ENCODE measurements at regions not wholly inside any gene's neighbourhood (a gene's known extent, or its start where the extent isn't known, plus 50 kb on each side); places are given as distances from the start of the nearest gene placed in this dataset.

DNA sequence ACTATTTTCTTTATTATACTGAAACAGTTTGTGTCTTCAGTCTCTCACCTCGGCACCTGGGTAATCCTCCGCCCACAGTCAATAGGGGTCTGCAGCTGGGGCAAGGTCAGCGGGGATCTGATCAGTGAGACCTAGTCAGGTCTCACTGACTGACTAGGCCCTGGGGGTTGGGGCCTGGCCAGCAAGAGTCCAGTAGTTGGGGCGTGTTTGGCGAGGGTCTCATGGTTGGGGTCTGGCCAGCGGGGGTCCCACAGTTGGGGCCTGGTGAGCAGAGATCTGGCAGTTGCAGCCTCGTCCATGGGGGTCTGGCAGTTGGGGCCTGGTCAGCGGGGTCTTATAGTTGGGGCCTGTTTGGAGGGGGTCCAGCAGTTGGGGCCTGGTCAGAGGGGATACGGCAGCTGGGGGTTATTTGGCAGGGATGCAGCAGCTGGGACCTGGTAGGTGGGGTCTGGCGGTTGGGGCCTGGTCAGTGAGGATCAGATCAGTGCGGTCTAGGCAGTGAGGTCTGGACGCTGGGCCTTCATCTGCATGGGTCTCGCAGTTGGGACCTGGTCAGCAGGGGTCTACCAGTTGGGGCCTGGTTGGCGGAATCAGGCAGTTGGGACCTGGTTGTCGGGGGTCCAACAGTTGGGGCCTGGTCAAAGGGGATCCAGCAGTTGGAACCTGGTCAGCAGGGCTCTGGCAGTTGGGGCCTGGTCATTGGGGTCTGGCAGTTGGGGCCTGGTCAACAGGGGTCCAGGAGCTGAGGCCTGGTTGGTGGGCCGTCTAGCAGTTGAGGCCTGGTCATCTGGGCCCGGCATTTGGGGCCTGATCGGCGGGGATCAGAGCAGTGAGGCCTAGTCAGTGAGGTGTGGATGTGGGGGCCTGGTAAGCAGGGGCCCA is 61.1 kb upstream of the TPM4 start:
- Histone ChIP-seq H3K27me3 (ENCODE audit: control insufficient read depth in 2 of 2, insufficient read depth in 2 of 2, low read length in 2 of 2) (peaks cover 0 to 9% of the 10 kb centered on the region in 2 experiments; a peak in 2 of 5 replicates), H3K4me2 (ENCODE audit: insufficient read depth, low read length) (no peak overlapping the region), H2AFZ (ENCODE audit: low read depth, low read length) (no peak overlapping the region), H3K4me1 (replicated peaks in 1 of 2; ENCODE audit: control insufficient read depth in 2 of 2, insufficient read depth in 2 of 2, low read length in 2 of 2) (peaks cover 0 to 9% of the 10 kb centered on the region in 2 experiments; a peak in 1 of 5 replicates), H3K27ac (ENCODE audit: extremely low read depth, low read depth, low read length) (no peak overlapping the region), H3K4me3 (no peak overlapping the region), H3K9me1 (ENCODE audit: control insufficient read depth, insufficient read depth, low read length) (no peaks in the 10 kb centered on the region), H3K79me2 (ENCODE audit: control insufficient read depth, insufficient read depth, low read length) (no peaks in the 10 kb centered on the region), H4K20me1 (replicated peaks; ENCODE audit: control insufficient read depth, insufficient read depth, low read length) (no peaks in the 10 kb centered on the region; the same call in 1 of the 2 replicates), H3K9me3 (replicated peaks; ENCODE audit: control insufficient read depth, insufficient read depth, low read depth, low read length) (no peaks in the 10 kb centered on the region), H3K9ac (ENCODE audit: insufficient read depth in 1 of 2, low read depth in 2 of 2, low read length in 2 of 2) (no peak overlapping the region; a peak in 1 of 4 replicates), H3K36me3 (ENCODE audit: control insufficient read depth, insufficient read depth, low read length) (no peaks in the 10 kb centered on the region)
- in situ Hi-C loops (cut with MboI): no loop called here
- POLR2A ChIA-PET: no interaction called here
- CTCF ChIA-PET (ENCODE audit: low intra/inter-chr PET ratio): no interaction called here
- FAIRE-seq (no peak), ATAC-seq (no peak), DNase-seq (ENCODE audit: extremely low read depth in 1 of 4, low spot score in 3 of 4) (no peak)
- 69% methylated on average over 16 of the region's 19 CpGs for WGBS (ENCODE audit: insufficient coverage, low coverage, missing lambda C conversion rate)
- no TSS peak for BruUV-seq (replicated peaks)
- intact Hi-C loops (cut with micrococcal nuclease): no loop called here
- TF ChIP-seq ZNF384 (IDR thresholded peaks at IDR 0.05; ENCODE audit: low read depth, low read length) (no peak), ZNF347 (CRISPR knock-in tag; IDR thresholded peaks at IDR 0.05; ENCODE audit: low read depth) (no peak), GATA2 (CRISPR knock-in tag; IDR thresholded peaks at IDR 0.05) (no peak), ZNF707 (CRISPR knock-in tag; conservative IDR thresholded peaks at IDR 0.05) (no peak), JUND (IDR thresholded peaks at IDR 0.05; ENCODE audit: borderline replicate concordance, low read depth, low read length) (no peak), JUND (tag; IDR thresholded peaks at IDR 0.05; ENCODE audit: borderline replicate concordance, low read depth, low read length) (no peak), BMI1 (IDR thresholded peaks at IDR 0.05; ENCODE audit: low read length) (no peak), ZBTB1 (CRISPR knock-in tag; IDR thresholded peaks at IDR 0.05; ENCODE audit: borderline replicate concordance, low read depth) (no peak)
- TF ChIP-seq, protein P1, sequence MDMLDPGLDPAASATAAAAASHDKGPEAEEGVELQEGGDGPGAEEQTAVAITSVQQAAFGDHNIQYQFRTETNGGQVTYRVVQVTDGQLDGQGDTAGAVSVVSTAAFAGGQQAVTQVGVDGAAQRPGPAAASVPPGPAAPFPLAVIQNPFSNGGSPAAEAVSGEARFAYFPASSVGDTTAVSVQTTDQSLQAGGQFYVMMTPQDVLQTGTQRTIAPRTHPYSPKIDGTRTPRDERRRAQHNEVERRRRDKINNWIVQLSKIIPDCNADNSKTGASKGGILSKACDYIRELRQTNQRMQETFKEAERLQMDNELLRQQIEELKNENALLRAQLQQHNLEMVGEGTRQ (CRISPR knock-in tag; IDR thresholded peaks at IDR 0.05): no peak
- TF ChIP-seq, protein P2, sequence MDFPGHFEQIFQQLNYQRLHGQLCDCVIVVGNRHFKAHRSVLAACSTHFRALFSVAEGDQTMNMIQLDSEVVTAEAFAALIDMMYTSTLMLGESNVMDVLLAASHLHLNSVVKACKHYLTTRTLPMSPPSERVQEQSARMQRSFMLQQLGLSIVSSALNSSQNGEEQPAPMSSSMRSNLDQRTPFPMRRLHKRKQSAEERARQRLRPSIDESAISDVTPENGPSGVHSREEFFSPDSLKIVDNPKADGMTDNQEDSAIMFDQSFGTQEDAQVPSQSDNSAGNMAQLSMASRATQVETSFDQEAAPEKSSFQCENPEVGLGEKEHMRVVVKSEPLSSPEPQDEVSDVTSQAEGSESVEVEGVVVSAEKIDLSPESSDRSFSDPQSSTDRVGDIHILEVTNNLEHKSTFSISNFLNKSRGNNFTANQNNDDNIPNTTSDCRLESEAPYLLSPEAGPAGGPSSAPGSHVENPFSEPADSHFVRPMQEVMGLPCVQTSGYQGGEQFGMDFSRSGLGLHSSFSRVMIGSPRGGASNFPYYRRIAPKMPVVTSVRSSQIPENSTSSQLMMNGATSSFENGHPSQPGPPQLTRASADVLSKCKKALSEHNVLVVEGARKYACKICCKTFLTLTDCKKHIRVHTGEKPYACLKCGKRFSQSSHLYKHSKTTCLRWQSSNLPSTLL (IDR thresholded peaks at IDR 0.05): no peak
- TF ChIP-seq, protein P3, sequence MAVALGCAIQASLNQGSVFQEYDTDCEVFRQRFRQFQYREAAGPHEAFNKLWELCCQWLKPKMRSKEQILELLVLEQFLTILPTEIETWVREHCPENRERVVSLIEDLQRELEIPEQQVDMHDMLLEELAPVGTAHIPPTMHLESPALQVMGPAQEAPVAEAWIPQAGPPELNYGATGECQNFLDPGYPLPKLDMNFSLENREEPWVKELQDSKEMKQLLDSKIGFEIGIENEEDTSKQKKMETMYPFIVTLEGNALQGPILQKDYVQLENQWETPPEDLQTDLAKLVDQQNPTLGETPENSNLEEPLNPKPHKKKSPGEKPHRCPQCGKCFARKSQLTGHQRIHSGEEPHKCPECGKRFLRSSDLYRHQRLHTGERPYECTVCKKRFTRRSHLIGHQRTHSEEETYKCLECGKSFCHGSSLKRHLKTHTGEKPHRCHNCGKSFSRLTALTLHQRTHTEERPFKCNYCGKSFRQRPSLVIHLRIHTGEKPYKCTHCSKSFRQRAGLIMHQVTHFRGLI (CRISPR knock-in tag; IDR thresholded peaks at IDR 0.05): no peak
